Naive thymus-derived CD4-positive, alpha-beta T cell (primary cell): ENCODE measurements at regions not wholly inside any gene's neighbourhood (a gene's known extent, or its start where the extent isn't known, plus 50 kb on each side); places are given as distances from the start of the nearest gene placed in this dataset.
A peak's percentile ranks its signal among the peaks of the same experiment; 100 is the strongest.

ENCODE experiments used
- ATAC-seq: fragments of 150-1000 bp; cut with Tn5 transposase; 2 replicates; pipeline ENCODE4 v1.10.0; 2021; ENCODE audit warnings: mild to moderate bottlenecking, moderate library complexity
- CTCF ChIA-PET: fragments of 350-600 bp; sonication (Branson Sonifier 250); formaldehyde crosslinking; loops from one replicate; lab custom pipeline; 2021; ENCODE audit warnings: antibody characterized with exemption; lab: Charles Lee
- POLR2A ChIA-PET: fragments of 350-600 bp; sonication (Branson Sonifier 250); formaldehyde crosslinking; loops from one replicate; lab custom pipeline; 2021; ENCODE audit warnings: antibody characterized with exemption, inconsistent platforms; lab: Charles Lee
- DNase-seq, 9 donors: peaks; one replicate each; pipeline versions ENCODE4 v3.0.0 to v3.0.0-alpha.2; 2020 to 2022; ENCODE audit warnings: mixed read lengths in 1 of 9
- H3K27ac ChIP-seq: one replicate; pipeline ENCODE4 v1.7.0; 2013; ENCODE audit warnings: mild to moderate bottlenecking, low read depth, low read length, moderate library complexity
- H3K27me3 ChIP-seq, 2 donors: one replicate each; pipeline ENCODE4 v1.7.0; 2013; ENCODE audit warnings: low read length in 2 of 2, mild to moderate bottlenecking in 2 of 2, moderate library complexity in 2 of 2; ENCODE audit not compliant: control insufficient read depth in 2 of 2, insufficient read depth in 2 of 2
- H3K36me3 ChIP-seq, 3 experiments: 1 replicate in 2 of 3; 2 replicates in 1 of 3; pipeline ENCODE4 v1.7.0; 2013; ENCODE audit warnings: low read length in 3 of 3, mild to moderate bottlenecking in 3 of 3, moderate library complexity in 1 of 3; ENCODE audit not compliant: insufficient read depth in 3 of 3, control insufficient read depth in 2 of 3
- H3K4me1 ChIP-seq, 2 donors: one replicate each; pipeline ENCODE4 v1.7.0; 2013; ENCODE audit warnings: low read length in 2 of 2, mild to moderate bottlenecking in 2 of 2, moderate library complexity in 1 of 2; ENCODE audit not compliant: control insufficient read depth in 2 of 2, insufficient read depth in 2 of 2
- H3K4me3 ChIP-seq: 2 replicates; pipeline ENCODE4 v1.7.0; 2013; ENCODE audit warnings: mild to moderate bottlenecking, low read length
- H3K9me3 ChIP-seq, 3 experiments: 1 replicate in 2 of 3; 2 replicates in 1 of 3; pipeline ENCODE4 v1.7.0; 2013; ENCODE audit warnings: low read length in 3 of 3; ENCODE audit not compliant: control insufficient read depth in 2 of 3
- H3K27ac Mint-ChIP-seq, 9 donors: one replicate each; pipeline ENCODE4 v1.8.0; 2020 to 2022; ENCODE audit warnings: mixed read lengths in 9 of 9, mild to moderate bottlenecking in 8 of 9, moderate library complexity in 5 of 9, inconsistent platforms in 2 of 9
- H3K27me3 Mint-ChIP-seq, 5 donors: one replicate each; pipeline ENCODE4 v1.8.0; 2021 to 2022; ENCODE audit warnings: mixed read lengths in 5 of 5, mild to moderate bottlenecking in 1 of 5
- H3K36me3 Mint-ChIP-seq, 5 donors: one replicate each; pipeline ENCODE4 v1.8.0; 2020 to 2022; ENCODE audit warnings: mixed read lengths in 5 of 5, mild to moderate bottlenecking in 3 of 5, inconsistent platforms in 1 of 5
- H3K4me1 Mint-ChIP-seq, 7 donors: one replicate each; pipeline ENCODE4 v1.8.0; 2020 to 2022; ENCODE audit warnings: mixed read lengths in 7 of 7, mild to moderate bottlenecking in 3 of 7, inconsistent platforms in 1 of 7
- H3K4me3 Mint-ChIP-seq, 10 donors: one replicate each; pipeline ENCODE4 v1.8.0; 2020 to 2022; ENCODE audit warnings: mild to moderate bottlenecking in 10 of 10, mixed read lengths in 10 of 10, moderate library complexity in 6 of 10, inconsistent platforms in 2 of 10
- H3K9me3 Mint-ChIP-seq, 11 donors: one replicate each; pipeline ENCODE4 v1.8.0; 2020 to 2022; ENCODE audit warnings: mixed read lengths in 11 of 11, mild to moderate bottlenecking in 4 of 11, inconsistent platforms in 1 of 11, moderate library complexity in 1 of 11
- intact Hi-C, 2 donors: fragments of 100-400 bp; cut with micrococcal nuclease; formaldehyde crosslinking; loops; one replicate each; pipeline ENCODE4 v1.15.1; 2023

- Mint-ChIP-seq H3K4me1 (peaks cover 0 to 11% (median 0%) of the 10 kb centered on the region in 7 donors), H3K4me3 (no peak overlapping the region), H3K36me3 (peaks cover 0 to 4% (median 0%) of the 10 kb centered on the region in 5 donors), H3K27me3 (peaks cover 0 to 2% (median 0%) of the 10 kb centered on the region in 5 donors), H3K27ac (no peak overlapping the region), H3K9me3 (peaks cover 0 to 5% (median 0%) of the 10 kb centered on the region in 11 donors)
- no peaks in the 10 kb centered on the region for H3K27me3 ChIP-seq
- no peak overlapping the region for H3K27ac ChIP-seq
- no peaks in the 10 kb centered on the region for H3K36me3 ChIP-seq
- no peaks in the 10 kb centered on the region for H3K9me3 ChIP-seq
- no peak overlapping the region for H3K4me3 ChIP-seq
- intact Hi-C loops = no loop called here
- peaks cover 0 to 5% of the 10 kb centered on the region in 2 donors for H3K4me1 ChIP-seq
- ChIA-PET CTCF (no interaction called here), POLR2A (no interaction called here)
- ATAC-seq (peak; percentile 50), DNase-seq (no peak)
Observed at GRCh38 chr14:97432586-97432985, 635.4 kb downstream of the VRK1 start.

- Mint-ChIP-seq H3K27ac (peak overlapping the region; percentile 51 to 88 (median 63)), H3K9me3 (peaks cover 0 to 8% (median 0%) of the 10 kb centered on the region in 11 donors), H3K36me3 (peaks cover 0 to 10% (median 0%) of the 10 kb centered on the region in 5 donors), H3K4me3 (peak overlapping the region in 4 of 10 donors; percentile 2 to 52 (median 20)), H3K4me1 (peaks cover 10 to 35% (median 22%) of the 10 kb centered on the region in 7 donors), H3K27me3 (no peaks in the 10 kb centered on the region)
- H3K4me1 ChIP-seq = peaks cover 0 to 9% of the 10 kb centered on the region in 2 donors
- no peaks in the 10 kb centered on the region for H3K27me3 ChIP-seq
- CTCF ChIA-PET = no interaction called here
- no peak for ATAC-seq
- H3K36me3 ChIP-seq = no peaks in the 10 kb centered on the region
- H3K27ac ChIP-seq = no peak overlapping the region
- no peaks in the 10 kb centered on the region for H3K9me3 ChIP-seq
- intact Hi-C loops = loop anchor here in 1 of 2 donors (2.0 kb wide), 1 partner anchor 17 kb away; no protein-coding TSS in a partner anchor
- H3K4me3 ChIP-seq = no peak overlapping the region
- POLR2A ChIA-PET = interaction anchor here (0.6 kb wide), 1 partner anchor 224 kb away, joined by 3 read pairs; no protein-coding TSS in a partner anchor
- DNase-seq = peak in 1 of 9 donors; percentile 20
Observed at GRCh38 chr14:97441740-97442362, 644.7 kb downstream of the VRK1 start.

GRCh38 chr14:97442363-97442762, 645.2 kb downstream of the VRK1 start:
- H3K9me3 Mint-ChIP-seq = peaks cover 0 to 8% (median 0%) of the 10 kb centered on the region in 11 donors
- Histone ChIP-seq H3K9me3 (no peaks in the 10 kb centered on the region), H3K4me3 (no peak overlapping the region), H3K27me3 (no peaks in the 10 kb centered on the region), H3K27ac (no peak overlapping the region), H3K36me3 (no peaks in the 10 kb centered on the region), H3K4me1 (peaks cover 0 to 9% of the 10 kb centered on the region in 2 donors)
- H3K4me3 Mint-ChIP-seq = peak overlapping the region in 4 of 10 donors; percentile 2 to 52 (median 20)
- ATAC-seq (peak; percentile 57), DNase-seq (peak in 5 of 9 donors; percentile 10 to 42 (median 13))
- intact Hi-C loops = loop anchor here in 1 of 2 donors (2.0 kb wide), 1 partner anchor 16 kb away; no protein-coding TSS in a partner anchor
- peaks cover 0 to 10% (median 0%) of the 10 kb centered on the region in 5 donors for H3K36me3 Mint-ChIP-seq
- no peaks in the 10 kb centered on the region for H3K27me3 Mint-ChIP-seq
- H3K4me1 Mint-ChIP-seq = peaks cover 10 to 36% (median 22%) of the 10 kb centered on the region in 7 donors
- ChIA-PET CTCF (no interaction called here), POLR2A (interaction anchor here (0.6 kb wide), 1 partner anchor 224 kb away, joined by 3 read pairs; no protein-coding TSS in a partner anchor)
- peak overlapping the region; percentile 51 to 88 (median 68) for H3K27ac Mint-ChIP-seq

GRCh38 chr14:97443412-97443811, 646.2 kb downstream of the VRK1 start:
- CTCF ChIA-PET = no interaction called here
- peaks cover 0 to 2% (median 0%) of the 10 kb centered on the region in 11 donors for H3K9me3 Mint-ChIP-seq

GRCh38 chr14:97444248-97444647, 647.1 kb downstream of the VRK1 start:
- no peak for DNase-seq
- CTCF ChIA-PET = interaction anchor here (0.9 kb wide), 1 partner anchor 90 kb away, joined by 3 read pairs; no protein-coding TSS in a partner anchor
- H3K27ac ChIP-seq = no peak overlapping the region
- peak overlapping the region in 1 of 9 donors; percentile 41 for H3K27ac Mint-ChIP-seq
- H3K9me3 ChIP-seq = no peaks in the 10 kb centered on the region
- H3K4me1 Mint-ChIP-seq = peaks cover 10 to 38% (median 16%) of the 10 kb centered on the region in 7 donors
- H3K36me3 ChIP-seq = no peaks in the 10 kb centered on the region
- H3K27me3 ChIP-seq = no peaks in the 10 kb centered on the region
- ATAC-seq = no peak
- H3K27me3 Mint-ChIP-seq = no peaks in the 10 kb centered on the region
- POLR2A ChIA-PET = interaction anchor here (0.7 to 1.4 kb wide), 3 partner anchors 14 to 36 kb away, joined by 3 to 5 read pairs (median 3); no protein-coding TSS in a partner anchor
- peaks cover 0 to 11% (median 0%) of the 10 kb centered on the region in 5 donors for H3K36me3 Mint-ChIP-seq
- H3K4me3 ChIP-seq = no peak overlapping the region
- intact Hi-C loops = no loop called here
- no peak overlapping the region for H3K4me3 Mint-ChIP-seq
- peaks cover 0 to 2% (median 0%) of the 10 kb centered on the region in 11 donors for H3K9me3 Mint-ChIP-seq
- H3K4me1 ChIP-seq = peaks cover 0 to 9% of the 10 kb centered on the region in 2 donors

More at GRCh38 chr14:97443412-97443811, 646.2 kb downstream of the VRK1 start:
- H3K36me3 ChIP-seq = no peaks in the 10 kb centered on the region
- intact Hi-C loops = loop anchor here in 1 of 2 donors (2.0 kb wide), 1 partner anchor 15 kb away; no protein-coding TSS in a partner anchor
- H3K27ac ChIP-seq = no peak overlapping the region
- H3K4me3 ChIP-seq = no peak overlapping the region
- peaks cover 0 to 11% (median 0%) of the 10 kb centered on the region in 5 donors for H3K36me3 Mint-ChIP-seq
- peaks cover 0 to 9% of the 10 kb centered on the region in 2 donors for H3K4me1 ChIP-seq
- H3K4me3 Mint-ChIP-seq = no peak overlapping the region
- ATAC-seq = no peak
- peaks cover 10 to 38% (median 19%) of the 10 kb centered on the region in 7 donors for H3K4me1 Mint-ChIP-seq
- peak overlapping the region in 2 of 9 donors; percentile 76 to 78 for H3K27ac Mint-ChIP-seq
- POLR2A ChIA-PET = interaction anchor here (1.2 kb wide), 1 partner anchor 15 kb away, joined by 5 read pairs; no protein-coding TSS in a partner anchor
- H3K27me3 ChIP-seq = no peaks in the 10 kb centered on the region
- DNase-seq = no peak
- no peaks in the 10 kb centered on the region for H3K27me3 Mint-ChIP-seq
- H3K9me3 ChIP-seq = no peaks in the 10 kb centered on the region

- no peaks in the 10 kb centered on the region for H3K36me3 ChIP-seq
- ATAC-seq (no peak), DNase-seq (no peak)
- Mint-ChIP-seq H3K9me3 (peaks cover 0 to 2% (median 0%) of the 10 kb centered on the region in 11 donors), H3K27me3 (no peaks in the 10 kb centered on the region), H3K36me3 (peaks cover 0 to 11% (median 0%) of the 10 kb centered on the region in 5 donors), H3K4me3 (no peak overlapping the region), H3K4me1 (peaks cover 10 to 34% (median 16%) of the 10 kb centered on the region in 7 donors), H3K27ac (peak overlapping the region in 1 of 9 donors; percentile 23)
- H3K4me3 ChIP-seq = no peak overlapping the region
- H3K9me3 ChIP-seq = no peaks in the 10 kb centered on the region
- intact Hi-C loops = no loop called here
- no peak overlapping the region for H3K27ac ChIP-seq
- CTCF ChIA-PET = no interaction called here
- POLR2A ChIA-PET = interaction anchor here (1.4 kb wide), 1 partner anchor 37 kb away, joined by 3 read pairs; no protein-coding TSS in a partner anchor
- peaks cover 0 to 9% of the 10 kb centered on the region in 2 donors for H3K4me1 ChIP-seq
- no peaks in the 10 kb centered on the region for H3K27me3 ChIP-seq
Observed at GRCh38 chr14:97445367-97445766, 648.2 kb downstream of the VRK1 start.
